ENCODE measurements at regions not wholly inside any gene's neighbourhood (a gene's known extent, or its start where the extent isn't known, plus 50 kb on each side); places are given as distances from the start of the nearest gene placed in this dataset.

DNA sequence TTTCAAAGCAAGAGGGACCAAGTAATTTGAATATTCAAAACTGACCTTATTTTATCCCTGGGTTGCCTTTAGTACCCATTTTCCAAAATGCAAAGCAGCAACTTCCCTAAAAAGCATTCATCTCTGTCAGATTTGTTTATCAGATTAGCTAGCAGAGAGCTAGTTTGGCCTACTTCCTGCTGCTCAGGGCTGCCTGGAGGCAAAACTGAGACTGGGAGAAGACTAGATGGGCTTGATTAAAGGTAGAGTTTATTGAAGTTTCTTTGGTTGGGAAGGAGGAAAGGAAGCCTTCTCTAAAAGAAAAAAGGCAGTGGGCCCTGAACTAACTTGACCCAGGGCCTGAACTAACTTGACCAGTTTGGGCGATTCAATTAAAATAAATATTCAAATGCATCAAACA is 426.1 kb upstream of the FAM98A start:
- no peak for DNase-seq

DNA sequence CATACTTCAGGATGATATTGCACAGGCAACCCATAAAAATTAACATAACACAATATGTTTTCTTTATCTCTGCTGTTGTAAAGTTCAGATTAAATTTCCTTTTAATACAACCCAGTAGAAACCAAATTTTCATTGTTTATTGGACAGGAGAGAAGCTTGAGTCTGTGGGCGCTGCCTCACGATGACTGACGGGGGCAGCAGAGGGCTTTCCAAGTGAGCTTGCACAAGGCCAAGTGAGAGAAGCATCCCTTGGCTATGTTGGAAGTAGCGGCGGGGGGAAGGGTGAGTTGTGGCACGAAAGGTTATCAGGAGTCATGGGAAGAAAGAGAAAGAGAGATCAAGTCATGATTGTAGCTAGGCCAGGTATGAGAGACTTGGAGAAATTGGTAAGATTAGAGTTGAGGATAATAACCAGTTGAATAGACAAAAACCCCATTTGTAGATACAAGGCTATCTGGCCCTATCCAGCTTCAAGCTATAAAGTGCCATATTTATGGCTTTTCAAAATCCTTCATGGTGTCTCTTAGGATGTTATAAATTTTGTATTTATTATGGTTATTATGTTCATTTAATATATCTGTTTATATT is 413.7 kb upstream of the FAM98A start:
- DNase-seq, result peak; percentile 5

DNA sequence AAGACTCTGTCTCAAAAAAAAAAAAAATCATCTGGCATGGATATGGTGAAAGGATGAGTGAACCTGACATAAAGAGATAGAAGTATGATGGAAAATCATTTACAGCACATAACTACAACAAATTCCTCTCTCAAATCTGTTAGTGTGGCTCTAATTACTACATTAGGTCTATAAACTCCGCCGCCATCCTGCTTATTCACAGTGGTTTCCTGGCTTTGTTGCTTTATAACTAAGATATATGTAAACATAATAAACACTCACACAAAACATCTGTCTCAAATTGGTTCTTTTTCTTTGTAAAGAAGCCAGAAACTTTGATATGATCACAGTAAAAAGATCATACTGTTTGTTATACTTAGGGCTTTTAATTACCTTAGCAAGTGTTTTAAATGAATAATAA is 412.6 kb upstream of the FAM98A start:
- no peak for DNase-seq

DNA sequence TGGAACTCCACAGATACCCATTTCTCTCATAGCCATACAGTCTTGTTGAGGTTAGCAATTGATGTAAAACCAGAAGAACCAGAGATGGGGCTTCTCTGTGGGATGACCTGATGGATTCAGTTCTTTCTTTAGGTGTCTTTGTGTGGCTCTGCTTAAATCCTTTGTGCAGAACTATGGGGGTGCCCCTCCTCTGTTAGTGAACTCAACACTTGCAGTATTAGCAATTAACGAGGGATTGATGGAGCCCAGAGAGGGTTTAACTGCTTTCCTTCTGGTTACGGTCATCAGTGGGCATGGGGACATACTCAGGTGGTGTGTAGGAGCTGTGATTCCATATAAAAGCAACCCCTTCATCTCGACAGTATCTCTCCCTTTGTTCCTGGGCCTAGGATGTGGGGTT is 406.8 kb upstream of the FAM98A start:
- no peak for DNase-seq

DNA sequence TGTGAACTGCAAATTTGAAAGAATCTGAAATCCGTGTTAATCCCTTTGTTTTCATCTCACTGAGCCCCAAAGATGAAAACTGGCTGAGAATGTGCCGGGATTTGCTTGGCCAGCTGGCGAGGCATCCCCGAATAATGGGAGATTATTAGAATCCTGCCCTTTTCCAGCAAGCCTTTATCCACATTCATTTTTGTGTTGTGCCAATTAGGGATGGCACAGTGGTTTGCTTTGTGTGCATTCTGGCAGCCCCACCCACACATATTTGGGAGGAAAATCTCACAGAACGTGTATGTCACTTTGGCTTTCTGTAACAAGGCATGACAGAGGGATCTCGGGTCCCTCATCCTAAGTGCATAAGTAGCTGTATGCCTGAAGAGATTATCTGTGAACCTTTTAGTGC is 405.8 kb upstream of the FAM98A start:
- no peak for DNase-seq

DNA sequence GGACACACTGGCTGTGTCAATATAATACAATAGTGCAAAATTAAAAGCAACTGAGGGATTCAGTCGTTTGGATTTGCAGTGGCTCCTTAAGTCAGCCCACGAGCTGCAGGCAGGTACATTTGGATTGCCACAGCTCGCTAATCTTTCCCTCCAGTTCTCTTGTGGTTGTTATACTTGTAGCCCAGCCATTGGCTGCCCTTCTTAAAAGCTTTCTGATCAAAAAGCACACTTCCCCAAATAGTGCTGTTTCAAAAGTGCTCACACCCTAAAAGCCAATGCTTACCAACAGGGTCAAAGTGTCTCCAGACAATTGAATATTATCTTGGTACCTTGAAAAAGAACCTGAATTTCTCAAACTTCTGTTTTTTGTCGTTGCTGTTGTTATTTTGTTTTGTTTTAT is 404.7 kb upstream of the FAM98A start:
- no peak for DNase-seq

DNA sequence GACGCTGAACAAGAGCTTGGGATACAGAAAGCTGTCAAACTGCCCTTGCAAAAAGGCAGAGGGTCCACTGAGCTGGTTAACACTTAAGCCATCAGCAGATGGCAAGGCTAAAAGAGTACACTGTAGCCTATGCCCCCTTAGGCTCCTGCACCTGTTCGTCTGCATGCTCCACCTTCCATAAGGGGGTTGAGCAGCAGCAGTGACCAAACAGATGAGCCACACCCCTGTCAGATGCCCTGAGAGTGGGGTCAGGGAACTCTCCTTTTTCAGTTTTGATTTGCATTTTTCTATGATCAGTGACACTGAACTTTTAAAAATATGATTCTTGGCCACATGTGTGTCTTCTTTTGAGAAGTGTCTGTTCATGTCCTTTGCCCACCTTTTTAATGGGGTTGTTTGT is 402.5 kb upstream of the FAM98A start:
- DNase-seq, result no peak

DNA sequence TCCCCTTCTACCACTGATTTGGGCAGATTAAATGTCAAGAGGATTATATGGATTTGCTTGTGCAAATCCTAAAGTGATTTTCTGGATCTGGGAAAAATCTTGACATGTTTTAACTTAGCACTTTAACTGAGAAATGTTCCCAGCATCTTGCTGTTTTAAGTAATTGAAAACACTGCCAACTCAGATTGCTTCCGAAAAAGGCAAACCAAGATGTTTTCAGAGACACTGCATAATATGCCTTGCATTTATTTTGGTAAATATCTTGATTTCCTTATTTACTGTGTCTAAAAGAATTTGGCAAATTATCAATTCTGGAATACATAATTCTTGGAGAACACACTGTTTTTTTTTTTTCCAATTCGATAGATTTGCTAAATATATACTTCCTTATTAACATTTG is 385.0 kb upstream of the FAM98A start:
- DNase-seq, result no peak

DNA sequence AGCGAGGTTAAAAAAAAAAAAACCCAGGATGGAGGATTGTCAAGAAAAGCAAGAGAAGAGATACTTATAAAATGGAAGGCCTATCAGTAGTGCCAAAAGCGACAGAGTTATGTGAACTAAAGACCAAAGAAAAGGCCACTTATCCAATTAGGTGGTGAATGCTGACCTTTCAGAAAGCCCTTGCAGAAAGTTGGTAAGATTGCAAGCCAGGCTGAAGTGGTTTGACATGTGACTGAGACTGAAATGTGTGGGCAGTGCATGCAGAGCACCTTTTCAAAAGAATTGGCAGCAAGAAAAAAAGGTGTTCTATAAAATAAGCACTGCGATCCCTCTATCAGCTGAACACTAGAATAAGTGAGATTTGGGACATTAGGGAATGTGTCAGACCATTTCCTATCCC is 379.4 kb upstream of the FAM98A start:
- no peak for DNase-seq

DNA sequence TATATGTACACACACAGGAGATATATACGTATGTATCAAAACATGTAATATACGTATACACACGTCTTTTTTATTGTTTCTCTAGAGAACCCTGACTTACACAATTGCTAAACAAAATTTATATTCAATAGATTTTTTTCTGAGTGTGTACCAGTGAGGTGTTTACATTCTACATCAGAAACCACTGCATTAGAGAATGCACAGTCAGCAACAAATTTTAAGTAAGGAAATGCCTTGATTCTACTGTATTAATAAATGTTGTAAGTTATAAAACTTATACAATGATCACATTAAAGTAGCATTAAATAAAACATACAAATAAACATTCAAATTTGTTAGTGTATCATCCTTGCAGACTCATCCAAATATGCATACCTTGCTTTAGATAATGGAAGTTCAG is 376.4 kb upstream of the FAM98A start:
- DNase-seq, result no peak

DNA sequence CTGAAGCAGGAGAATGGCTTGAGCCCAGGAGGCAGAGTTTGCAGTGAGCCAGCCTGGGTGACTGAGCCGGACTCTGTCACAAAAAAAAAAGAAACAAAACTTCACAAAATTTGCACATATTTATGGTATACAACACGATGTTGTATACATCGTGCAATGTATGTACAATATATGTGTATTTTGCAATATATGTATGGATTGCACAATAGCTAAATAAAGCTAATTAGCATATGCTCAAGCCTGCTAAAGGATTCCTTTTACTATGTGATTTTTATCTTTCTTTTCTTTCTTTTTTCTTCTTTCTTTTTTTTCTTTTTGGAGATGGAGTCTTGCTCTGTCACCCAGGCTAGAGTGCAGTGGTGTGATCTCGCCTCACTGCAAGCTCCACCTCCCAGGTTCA is 368.0 kb upstream of the FAM98A start:
- no peak for DNase-seq

DNA sequence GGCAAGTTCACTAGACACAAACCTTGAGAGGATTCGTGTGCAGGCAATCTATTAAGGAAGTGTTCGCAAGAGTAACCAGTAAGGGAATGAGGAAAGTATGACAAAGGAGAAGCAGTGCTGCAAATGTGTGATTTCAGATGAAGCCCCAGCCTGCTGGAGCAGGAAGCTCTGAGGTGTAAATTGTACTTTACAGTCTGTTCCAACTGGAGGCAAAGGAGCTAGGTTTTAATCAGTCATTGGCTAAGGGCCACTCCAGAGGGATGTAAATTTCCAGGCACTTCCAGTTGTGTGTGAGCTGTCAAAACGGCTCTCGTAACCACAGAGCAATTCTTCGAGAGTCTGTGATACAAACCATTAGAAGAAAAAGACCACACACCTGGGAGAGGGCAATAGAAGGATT is 359.5 kb upstream of the FAM98A start:
- no peak for DNase-seq

DNA sequence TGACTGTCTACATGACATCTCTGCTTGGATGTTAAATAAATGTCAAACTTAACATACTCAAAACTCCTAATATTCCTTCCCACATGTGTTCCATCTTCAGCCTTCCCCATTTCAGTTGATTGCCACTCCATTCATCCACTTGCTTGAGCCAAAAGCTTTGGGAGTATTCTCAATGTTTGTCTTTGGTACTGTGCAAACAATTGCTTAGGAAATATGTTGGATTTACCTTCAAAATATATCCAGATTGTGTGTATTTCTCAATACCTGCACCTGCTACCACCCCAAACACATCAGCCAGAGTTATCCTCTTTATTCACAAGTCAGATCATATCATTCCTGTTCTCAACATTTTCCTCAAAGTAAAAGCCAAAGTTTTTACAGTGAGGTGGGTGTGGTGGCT is 350.3 kb upstream of the FAM98A start:
- DNase-seq, result no peak

DNA sequence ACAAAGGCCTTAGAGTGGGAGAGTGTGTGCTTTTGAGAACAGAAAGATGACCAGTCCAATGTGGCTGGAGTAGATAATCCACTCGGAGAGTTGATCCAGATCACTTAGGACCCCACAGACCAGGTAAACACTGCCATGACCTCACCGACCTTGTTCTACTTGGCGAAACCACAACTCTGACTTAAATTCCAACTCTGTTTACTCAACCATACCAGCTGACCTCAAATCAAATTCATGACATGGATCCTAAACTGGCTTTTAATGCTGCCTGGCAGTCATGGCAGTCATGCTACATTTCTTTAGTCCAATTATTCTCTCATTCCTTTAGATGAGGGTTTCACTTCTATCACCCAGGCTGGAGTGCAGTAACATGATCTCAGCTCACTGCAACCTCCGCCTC is 347.1 kb upstream of the FAM98A start:
- no peak for DNase-seq

DNA sequence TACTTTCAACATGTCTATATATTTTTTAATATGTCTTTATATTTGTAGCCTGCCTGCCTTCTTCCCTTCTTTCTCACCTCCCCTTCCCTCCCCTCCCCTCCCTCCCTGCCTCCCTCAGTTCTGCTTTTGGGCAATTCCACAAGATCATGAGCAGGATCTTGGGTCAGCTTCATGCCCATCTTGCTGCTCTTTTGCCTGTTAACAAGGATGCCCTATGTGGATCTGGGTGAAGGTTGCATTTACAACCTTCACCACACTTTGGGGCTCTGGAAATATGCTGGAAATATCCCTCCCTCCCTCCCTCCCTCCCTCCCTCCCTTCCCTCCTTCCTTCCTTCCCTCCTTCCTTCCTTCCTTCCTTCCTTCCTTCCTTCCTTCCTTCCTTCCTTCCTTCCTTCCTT is 334.1 kb upstream of the FAM98A start:
- no peak for DNase-seq

DNA sequence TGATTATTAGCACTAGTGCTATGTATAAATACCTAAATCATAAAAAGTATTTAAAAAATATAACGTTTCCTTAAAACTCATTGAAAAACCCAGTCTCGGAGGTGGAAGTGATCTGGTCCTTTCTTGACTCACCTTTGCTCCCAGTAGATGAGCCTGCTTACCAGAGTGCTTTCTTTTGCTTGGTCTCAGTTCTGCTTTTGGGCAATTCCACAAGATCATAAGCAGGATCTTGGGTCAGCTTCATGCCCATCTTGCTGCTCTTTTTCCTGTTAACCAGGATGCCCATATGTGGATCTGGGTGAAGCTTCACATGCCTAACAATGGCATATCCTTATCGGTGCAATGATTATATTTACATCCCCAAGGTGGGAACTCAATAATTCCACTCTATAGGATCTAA is 332.1 kb upstream of the FAM98A start:
- no peak for DNase-seq

DNA sequence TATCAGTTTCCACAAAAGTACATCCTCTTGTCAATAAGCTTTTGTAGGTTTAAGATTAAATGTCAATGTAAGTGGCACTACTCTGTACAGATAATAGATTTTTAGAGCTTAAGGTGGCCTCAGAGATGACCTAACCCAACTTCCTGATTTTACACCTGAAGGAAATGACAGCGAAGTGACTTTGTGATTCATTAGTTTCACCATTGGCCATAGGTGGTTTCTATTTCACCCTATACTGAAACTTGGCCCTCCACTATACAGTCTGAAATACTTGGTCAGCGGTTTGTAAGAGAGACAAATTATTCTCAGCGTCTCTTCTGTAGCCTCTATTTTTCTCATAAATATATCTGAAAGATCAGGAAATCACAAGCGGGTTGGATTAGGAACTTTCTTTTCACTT is 330.4 kb upstream of the FAM98A start:
- DNase-seq, result no peak

DNA sequence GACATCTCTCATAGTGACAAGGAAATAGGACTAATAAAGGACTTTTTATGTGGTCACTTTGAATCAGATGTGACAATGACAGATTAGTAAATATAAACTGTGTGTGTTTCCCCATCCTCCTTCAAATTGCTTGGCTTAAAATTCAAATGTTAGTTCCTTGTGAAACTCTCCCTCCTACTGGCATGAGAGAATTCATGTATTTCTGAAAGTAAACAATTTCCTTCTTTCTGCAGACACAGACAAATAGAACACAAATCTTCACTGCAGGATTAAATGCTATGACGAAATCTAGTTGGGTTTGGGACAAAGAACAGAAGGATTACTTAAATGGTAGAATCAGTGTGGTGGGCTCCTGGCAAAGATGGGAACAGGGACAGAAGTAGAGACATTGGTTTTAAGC is 328.7 kb upstream of the FAM98A start:
- DNase-seq, result no peak

DNA sequence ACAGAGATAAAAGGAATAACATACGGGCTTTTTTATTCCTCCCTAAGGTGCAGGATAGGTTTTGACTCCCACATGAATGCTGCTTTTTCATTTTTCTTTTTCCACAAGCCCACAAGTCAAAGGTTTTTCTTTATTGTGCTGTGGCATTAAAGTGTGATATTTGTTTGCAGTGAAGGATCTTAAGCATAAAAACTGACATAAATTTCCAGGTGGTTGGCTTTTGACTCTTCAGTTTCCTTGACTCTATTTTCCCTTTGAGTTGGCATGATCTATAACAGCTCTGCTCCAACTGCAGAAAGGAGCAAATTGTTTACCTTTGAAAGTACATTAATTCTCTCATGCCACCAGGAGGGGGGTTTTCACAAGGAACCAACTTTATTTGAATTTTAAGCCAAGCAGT is 326.2 kb upstream of the FAM98A start:
- no peak for DNase-seq

DNA sequence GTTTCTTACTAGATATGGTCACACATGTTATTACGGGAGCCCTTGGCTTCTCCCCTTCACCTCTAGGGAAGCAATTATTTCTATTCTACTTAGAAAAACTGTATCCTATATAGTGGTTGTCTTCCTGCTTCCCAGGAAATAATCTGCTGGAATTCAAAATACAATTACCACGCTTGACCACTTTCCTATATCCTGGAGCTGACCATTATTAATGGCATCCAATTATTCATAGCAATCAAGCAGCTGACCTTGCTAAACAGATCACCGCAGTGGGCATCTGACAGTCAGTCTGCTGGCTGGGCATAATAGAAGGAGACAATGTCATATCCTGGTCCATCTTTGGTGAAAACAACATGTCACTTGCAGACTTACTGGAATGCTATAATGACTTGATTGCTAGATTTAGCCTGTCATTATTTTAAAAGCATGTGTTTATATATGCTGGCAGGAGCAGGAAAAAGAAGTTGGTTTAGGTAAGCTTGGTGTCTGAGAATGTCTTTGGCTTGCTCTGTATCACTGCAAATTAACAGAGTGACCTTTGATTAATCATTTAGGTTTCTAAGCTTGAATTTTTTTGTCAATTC is 325.6 kb upstream of the FAM98A start:
- no peak for DNase-seq

DNA sequence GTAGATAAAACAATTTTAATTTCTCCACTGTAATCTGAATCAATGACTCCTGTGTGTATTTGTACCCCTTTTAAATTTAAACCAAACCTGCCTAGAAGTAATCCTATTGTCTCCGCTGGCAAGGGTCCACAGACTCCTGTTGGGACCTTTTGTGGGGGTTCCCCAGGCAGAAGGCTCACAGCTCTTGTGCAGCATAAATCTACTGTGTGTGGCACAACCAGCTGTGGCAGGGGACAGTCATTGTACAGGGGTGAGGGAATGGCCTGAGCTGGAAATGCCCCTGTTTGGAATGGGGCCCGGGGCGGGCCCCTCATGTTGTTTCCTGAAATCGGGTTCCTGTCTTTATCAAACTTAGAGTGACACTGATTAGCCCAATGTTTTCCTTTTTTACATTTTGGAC is 318.2 kb upstream of the FAM98A start:
- DNase-seq, result no peak

DNA sequence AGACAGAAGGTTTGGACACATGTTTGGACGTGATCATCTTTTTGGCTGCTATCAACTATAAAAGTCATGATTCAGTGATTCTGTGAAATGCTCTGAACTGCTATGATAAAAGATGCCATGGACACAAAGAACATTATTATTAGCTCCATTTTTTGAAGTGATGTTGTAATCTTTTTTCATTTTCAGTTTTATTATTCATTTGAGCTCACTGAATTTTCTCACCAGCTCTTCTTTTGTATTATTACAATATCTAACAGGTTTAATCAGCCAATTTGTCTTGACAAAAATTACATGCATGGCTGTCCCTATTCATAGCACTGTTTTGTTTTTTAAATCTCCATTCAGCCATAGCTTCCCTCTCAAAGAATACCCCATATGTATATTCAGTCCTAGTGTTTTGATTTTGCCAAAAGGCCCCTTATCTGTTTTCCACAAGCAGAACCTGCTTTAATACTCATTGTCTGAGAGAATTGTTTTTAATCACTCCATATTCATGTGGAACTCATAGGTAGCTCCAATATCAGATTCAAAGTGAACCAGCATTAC is 314.0 kb upstream of the FAM98A start:
- DNase-seq, result no peak

DNA sequence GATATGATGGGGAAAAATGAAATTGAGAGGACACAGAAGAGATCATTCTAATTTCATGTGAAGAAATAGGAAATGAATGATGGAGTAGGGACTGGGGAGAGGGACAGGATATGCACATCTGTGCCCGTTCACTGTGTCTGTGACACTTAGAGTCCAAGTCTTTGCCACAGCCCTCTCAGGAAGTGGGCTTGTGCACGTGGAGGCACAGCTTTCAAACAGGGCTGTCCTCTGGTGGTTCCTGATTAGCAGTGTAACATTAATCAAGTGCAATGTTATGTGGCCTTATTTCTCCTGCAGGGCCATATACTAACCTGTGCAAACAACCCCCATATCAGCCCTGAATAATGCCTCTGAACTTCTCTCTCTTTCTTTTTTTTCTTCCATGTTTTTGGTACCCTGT is 312.2 kb upstream of the FAM98A start:
- no peak for DNase-seq

DNA sequence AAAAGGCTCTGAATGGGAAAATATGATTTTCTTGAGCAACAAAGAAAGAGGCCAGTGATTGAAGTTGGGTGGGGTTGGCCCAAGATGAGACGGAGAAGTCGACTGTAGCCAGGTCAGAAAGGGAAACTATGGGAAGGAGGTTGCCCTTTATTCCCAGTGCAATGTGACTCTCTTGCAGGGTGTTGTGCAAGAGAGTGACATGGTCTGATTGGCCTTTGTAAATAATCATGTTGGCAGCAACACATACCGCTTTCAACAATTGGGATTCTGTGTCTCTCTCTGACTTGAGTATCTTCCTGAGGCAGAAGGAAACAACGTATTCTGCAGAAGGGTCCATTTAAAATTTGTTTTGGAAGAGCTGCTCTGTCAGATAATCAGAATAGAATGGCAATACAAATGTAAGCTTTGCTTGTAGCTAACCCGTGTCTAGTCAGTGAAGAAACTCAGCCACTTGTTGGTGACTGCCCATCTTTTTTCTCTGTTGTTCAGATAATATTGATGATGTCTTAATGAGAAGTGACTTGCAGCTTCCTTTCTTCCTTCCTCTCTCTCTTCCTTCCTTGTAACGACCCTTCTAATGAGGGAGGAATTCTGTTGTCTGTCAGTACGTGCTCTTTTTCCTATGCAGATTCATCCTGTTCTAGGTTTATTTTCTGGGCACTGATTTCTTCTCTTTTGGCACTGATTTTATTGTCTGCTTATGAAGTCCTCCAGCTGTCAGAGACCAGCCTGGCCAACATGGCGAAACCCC is 311.0 kb upstream of the FAM98A start:
- no peak for DNase-seq

DNA sequence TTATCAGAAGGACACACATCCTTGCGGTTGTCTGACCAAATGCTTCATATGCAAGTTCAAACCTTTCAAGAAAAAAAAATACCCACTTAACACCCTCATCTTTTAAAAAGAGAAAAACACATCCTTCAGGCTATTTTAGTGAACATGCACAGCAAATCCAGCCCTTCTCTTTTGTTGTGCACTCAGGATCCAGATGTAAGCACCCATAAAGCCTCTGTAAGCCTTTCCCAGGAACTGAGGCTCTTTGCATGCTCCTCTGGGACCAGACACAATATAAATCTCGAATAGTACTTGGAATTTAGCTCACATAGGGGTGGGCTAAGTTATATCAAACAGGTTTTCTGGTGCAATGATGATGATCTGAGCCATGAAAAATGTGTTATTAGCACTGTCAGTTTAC is 308.8 kb upstream of the FAM98A start:
- no peak for DNase-seq

All from NCI-H345 (cell line).